GM10248 (cell line): ENCODE measurements at regions not wholly inside any gene's neighbourhood (a gene's known extent, or its start where the extent isn't known, plus 50 kb on each side); places are given as distances from the start of the nearest gene placed in this dataset.

Experiments
- CTCF ChIA-PET: fragments of 300-600 bp; sonication (Branson Sonifier 250); formaldehyde crosslinking; extraction: SDS; loops from one replicate; lab custom pipeline; 2021; ENCODE audit warnings: antibody characterized with exemption; lab: Yijun Ruan, JAX
- POLR2A ChIA-PET: fragments of 350-650 bp; sonication (Branson Sonifier 250); formaldehyde crosslinking; extraction: SDS; loops from one replicate; lab custom pipeline; 2020; ENCODE audit warnings: antibody characterized with exemption; lab: Yijun Ruan, JAX
- DNase-seq: peaks from one replicate; pipeline ENCODE4 v3.0.0; 2012; ENCODE audit errors: extremely low spot score
- TF ChIP-seq, protein P1 (sequence below): IDR thresholded peaks from 2 replicates; pipeline ENCODE4 v1.5.1; 2012; ENCODE audit warnings: mild to moderate bottlenecking, low read depth; ENCODE audit errors: extremely low read depth, missing control alignments, control extremely low read depth

DNA sequence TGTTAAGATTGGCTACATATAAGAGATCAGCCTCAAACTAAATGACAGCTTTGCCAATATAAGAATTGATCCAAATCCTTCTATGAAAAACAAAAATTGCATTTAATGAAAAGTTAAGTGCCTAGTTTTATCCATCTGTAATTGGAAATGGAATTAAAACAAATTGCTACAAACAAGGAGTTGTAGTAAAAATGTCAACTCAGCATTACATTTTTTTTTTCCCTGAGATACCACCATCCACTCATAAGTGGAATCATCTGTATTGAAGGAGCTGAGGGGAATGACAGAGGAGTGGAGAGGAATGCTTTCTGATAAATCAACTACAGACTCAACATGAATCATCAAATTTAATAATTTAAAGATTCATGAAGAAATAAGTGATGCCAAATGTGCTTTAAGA lies 601.8 kb downstream of the TMEM182 start:
- TF ChIP-seq, protein P1, sequence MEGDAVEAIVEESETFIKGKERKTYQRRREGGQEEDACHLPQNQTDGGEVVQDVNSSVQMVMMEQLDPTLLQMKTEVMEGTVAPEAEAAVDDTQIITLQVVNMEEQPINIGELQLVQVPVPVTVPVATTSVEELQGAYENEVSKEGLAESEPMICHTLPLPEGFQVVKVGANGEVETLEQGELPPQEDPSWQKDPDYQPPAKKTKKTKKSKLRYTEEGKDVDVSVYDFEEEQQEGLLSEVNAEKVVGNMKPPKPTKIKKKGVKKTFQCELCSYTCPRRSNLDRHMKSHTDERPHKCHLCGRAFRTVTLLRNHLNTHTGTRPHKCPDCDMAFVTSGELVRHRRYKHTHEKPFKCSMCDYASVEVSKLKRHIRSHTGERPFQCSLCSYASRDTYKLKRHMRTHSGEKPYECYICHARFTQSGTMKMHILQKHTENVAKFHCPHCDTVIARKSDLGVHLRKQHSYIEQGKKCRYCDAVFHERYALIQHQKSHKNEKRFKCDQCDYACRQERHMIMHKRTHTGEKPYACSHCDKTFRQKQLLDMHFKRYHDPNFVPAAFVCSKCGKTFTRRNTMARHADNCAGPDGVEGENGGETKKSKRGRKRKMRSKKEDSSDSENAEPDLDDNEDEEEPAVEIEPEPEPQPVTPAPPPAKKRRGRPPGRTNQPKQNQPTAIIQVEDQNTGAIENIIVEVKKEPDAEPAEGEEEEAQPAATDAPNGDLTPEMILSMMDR = no peak
- DNase-seq = no peak
- ChIA-PET POLR2A (no interaction called here), CTCF (no interaction called here)

GRCh38 chr2:103364177-103364576 lies 602.3 kb downstream of the TMEM182 start:
- TF ChIP-seq, protein P1 = no peak
- CTCF ChIA-PET = no interaction called here
- POLR2A ChIA-PET = no interaction called here
- DNase-seq = no peak

GRCh38 chr2:103365071-103365470 lies 603.2 kb downstream of the TMEM182 start:
- ChIA-PET CTCF (no interaction called here), POLR2A (no interaction called here)
- DNase-seq = no peak
- TF ChIP-seq, protein P1 = no peak

- ChIA-PET POLR2A (no interaction called here), CTCF (no interaction called here)
- TF ChIP-seq, protein P1 = no peak
- DNase-seq = no peak
Observed at GRCh38 chr2:103367877-103368276, 606.0 kb downstream of the TMEM182 start.

GRCh38 chr2:103383541-103383940 lies 621.7 kb downstream of the TMEM182 start:
- no peak for DNase-seq
- TF ChIP-seq, protein P1 = no peak
- ChIA-PET POLR2A (no interaction called here), CTCF (no interaction called here)

DNA sequence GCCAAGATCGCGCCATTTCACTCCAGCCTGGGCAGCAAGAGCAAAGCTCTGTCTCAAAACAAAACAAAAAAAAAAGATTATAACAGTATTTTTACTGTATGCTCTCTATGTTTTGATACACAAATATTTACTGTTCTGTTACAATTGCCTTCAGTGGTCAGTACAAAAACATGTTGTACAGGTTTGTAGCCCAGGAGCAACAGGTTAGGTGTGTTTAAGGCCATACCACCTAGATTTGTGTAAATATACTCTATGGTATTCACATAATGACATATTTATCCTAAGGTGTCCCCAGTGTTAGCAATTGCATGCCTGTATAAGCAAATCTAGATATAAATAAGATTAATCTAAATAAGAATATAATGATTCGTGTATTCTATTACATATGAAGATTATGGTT lies 625.0 kb downstream of the TMEM182 start:
- TF ChIP-seq, protein P1 = no peak
- POLR2A ChIA-PET = no interaction called here
- CTCF ChIA-PET = no interaction called here
- no peak for DNase-seq

DNA sequence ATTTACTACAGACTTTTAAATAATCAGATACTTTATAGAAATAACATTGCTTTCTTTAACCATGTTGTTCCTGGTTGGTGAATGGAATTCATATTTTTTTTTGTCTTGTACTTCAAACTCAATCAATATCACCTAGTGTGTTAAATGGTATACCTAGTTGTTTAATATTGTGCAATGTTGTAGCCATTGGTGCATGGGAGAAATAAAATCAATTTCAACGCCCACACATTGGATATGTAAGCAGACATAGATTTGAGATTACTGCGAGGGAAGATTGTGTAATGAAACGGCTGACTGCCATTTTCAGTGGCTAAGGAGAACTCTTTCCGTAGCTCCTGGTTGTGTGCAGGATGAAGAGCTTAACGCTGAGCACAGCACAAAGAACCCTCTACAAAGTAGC lies 626.1 kb downstream of the TMEM182 start:
- CTCF ChIA-PET = interaction anchor here (1.8 kb wide), 1 partner anchor 10 kb away, joined by 4 read pairs; no protein-coding TSS in a partner anchor
- POLR2A ChIA-PET = no interaction called here
- no peak for DNase-seq
- TF ChIP-seq, protein P1 = no peak
